ENCODE measurements at regions not wholly inside any gene's neighbourhood (a gene's known extent, or its start where the extent isn't known, plus 50 kb on each side); places are given as distances from the start of the nearest gene placed in this dataset.
"Not testable (repeated sequence)": the region's sequence is repeated elsewhere in the genome, so short reads cannot be mapped to it uniquely, and the experiment has no call there.

DNA sequence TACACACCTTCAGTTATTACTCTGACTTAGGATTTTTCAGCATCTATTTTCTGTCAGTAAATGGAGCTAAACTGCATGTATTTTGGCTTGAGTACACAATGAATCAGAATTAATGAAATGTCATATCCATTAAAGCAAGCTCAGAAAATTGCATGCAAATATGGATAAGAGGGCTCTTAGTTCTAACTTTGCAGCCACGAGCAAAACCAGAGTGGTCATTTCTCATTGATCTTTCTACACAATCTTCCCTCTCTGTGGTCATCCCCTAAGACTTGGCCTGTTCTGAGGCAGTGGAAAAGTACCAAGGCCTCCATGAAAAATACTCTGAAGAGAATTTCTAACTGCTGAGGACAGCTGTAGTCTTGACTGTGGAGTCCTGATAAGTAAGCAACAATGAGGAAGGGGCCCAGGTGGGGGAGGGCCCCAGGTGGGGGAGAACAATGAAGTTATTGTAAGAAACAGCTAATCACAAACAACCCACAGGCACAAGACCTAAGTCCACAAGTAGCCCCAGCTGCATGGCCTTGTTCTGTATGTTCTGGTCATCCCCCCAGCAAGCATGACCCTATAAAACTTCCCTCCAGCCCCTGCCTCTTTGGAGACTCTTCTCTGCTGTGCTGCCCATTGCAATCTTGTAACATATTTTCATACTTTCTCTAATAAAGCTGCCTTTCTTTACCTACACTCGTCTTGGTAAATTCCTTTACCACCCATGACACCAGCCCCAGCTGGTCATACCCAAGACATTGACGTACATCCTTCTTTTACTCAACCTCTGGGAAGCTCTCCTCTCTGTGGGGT is 230.3 kb downstream of the TDRD15 start:
- no peak for DNase-seq

GRCh38 chr2:21356086-21356856 is 232.5 kb downstream of the TDRD15 start:
- DNase-seq = no peak

DNA sequence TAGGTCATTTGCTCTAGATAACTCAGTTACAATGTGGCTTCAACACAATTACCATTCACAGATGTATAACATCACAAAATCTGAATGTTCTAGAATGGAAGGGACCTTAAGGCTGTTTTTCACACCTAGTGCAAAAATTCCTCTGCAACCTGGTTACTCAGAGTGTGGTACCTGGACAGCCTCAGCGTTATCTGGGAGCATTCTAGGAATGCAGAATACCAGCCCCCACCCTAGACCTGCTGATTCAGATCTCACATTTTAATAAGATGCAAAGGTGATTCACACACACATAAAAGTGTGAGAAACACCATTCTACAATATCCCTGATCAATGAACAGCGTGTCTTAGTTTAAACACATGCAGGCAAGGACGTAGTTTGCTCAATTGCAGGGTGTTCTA is 233.1 kb downstream of the TDRD15 start:
- DNase-seq = no peak

DNA sequence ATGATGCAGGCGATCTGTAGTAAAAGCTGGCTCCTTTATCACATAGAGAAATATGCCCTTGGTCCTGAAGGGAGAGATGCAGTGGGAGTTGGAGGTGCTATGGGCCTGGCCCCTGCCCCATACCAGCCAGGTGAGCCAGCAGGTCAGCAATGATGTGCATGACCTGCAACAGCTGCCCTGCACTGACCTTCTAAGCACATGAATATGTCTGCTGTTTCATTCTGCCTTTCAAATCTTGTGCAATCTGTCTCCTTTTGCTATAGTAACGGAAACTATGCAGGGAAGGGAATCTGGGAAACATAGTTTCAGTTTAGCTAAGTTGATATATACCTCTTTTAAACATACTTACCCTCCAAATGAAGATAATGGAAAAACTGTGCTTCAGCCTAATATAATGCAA is 235.2 kb downstream of the TDRD15 start:
- no peak for DNase-seq

DNA sequence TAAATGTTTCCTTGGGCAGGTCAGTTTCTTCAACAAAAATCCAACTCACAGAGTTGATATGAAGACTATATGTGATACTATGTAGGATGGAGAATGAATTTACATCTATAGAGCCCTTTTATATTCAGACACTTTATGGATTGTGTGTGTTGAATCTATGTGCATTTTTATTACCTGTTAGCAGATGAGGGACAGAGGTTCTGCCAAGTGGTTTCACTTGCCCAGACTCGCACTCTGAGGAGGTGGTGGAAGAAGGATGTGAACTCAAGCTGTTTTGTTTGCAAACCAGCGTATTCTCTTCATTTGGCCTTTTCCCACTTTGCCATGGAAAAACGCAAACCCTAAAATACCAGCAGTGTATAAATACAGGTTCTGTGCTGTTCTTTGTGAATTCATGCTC is 237.6 kb downstream of the TDRD15 start:
- DNase-seq = no peak

GRCh38 chr2:21361957-21362486 is 238.3 kb downstream of the TDRD15 start:
- DNase-seq = no peak

DNA sequence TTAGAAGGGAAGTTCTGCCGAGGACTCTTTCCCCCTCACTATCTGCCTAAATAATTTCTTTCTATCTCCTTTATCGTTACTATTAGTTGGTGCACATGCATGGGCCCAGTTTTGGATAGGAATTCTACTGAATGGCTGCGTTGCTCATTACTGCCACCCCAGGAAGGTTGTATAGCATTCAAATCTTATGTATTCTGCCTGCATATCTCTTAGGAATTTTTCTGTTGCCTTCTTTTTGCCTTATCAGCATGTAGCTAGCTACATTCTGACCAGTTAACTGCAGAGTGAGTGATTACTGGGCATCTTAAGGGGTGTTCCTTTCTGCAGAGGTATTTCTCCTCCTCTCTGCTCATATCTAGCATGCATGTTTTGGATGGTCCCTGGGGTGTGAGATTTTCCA is 239.6 kb downstream of the TDRD15 start:
- no peak for DNase-seq

DNA sequence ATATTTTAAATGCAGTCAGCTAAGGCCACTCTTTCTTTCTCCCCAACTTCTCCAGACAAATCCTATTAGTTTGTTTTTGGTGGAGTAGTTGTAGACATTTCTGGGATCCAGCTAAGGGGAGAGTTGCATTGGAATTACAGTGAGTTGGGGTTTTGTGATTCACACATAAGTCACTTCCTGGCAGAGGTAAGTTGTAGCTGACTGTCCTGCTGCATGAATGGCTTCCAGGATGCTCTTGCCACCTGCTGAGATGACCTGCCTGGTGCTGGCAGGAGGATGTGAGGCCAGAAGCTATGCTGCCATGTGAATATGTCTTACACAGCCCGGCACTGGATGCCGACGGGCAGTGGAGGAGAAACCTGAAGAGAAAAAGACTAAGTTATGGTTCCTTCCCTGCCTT is 243.7 kb downstream of the TDRD15 start:
- no peak for DNase-seq

DNA sequence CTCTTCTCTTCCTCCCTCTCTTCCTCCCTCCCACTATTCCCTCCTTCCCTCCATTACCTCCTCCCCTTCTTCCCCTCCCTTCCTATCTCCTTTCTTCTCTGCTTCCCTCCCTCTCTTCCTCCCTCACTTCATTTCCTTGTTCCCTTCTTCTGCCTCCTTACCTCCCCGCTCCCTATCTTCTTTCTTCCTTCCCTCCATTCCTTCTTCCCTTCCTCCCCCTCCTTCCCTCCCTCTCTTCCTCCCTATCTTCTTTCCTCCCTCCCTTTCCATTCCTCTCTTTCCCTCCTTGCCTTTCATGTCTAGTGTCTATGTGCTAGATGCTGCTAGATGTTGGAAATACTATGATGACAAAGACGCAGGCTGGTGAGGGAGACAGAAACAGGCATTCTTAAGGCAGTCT is 246.0 kb downstream of the TDRD15 start:
- no peak for DNase-seq

DNA sequence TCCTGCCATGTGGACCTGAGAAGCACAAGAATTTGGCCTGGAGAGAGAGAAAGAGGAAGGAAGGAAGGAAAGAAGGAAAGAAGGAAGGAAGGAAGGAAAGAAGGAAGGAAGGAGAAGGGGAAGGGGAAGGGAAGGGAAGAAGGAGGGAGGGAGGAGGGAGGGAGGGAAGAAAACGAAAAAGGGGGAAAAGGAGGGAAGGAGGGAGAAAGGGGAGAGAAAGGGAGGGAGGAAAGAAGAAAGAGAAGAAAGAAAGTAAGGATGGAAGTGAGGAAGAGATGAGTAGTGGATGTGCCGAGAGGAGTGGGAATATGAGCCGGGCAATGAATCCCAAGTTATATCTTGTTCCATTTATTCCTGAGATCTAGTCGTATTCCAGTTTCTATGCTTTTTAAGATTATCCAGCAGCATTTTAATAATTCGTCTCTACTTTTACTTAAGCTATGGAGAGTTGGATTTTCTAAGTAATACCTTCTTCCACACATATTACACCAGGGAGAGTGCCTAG is 247.8 kb downstream of the TDRD15 start:
- no peak for DNase-seq

GRCh38 chr2:21372654-21373053 is 248.9 kb downstream of the TDRD15 start:
- no peak for DNase-seq

DNA sequence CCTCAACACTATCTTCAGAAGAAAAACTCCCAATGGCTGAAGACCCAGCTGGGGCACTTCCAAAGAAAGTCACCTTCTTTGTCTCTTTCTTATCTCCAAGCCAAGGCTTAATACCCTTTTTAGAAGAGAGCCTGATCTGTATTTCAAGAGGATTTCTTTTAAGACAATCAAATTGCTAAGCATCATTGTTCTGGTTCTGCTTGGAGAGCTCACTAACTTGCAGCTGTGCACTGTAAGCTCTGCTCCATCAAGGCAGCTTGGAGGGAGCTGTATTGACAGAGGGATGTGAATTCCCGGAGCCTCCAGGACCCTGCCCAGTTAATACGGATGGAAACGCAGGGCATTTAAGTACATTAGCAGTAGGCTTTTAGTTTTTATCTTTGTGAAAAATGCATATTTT is 253.1 kb downstream of the TDRD15 start:
- DNase-seq = no peak

DNA sequence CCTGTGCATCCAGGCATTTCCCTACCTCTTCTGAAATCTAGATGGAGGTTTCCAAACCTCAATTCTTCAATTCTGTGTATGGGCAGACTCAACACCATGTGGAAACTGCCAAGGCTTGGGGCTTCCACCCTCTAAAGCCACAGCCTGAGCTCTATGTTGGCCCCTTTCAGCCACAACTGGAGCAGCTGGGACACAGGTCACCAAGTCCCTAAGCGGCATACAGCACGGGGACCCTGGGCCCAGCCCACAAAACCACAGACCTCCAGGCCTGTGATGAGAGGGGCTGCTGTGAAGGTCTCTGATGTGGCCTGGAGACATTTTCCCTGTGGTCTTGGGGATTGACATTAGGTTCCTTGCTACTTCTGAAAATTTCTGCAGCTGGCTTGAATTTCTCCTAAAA is 255.4 kb downstream of the TDRD15 start:
- no peak for DNase-seq

DNA sequence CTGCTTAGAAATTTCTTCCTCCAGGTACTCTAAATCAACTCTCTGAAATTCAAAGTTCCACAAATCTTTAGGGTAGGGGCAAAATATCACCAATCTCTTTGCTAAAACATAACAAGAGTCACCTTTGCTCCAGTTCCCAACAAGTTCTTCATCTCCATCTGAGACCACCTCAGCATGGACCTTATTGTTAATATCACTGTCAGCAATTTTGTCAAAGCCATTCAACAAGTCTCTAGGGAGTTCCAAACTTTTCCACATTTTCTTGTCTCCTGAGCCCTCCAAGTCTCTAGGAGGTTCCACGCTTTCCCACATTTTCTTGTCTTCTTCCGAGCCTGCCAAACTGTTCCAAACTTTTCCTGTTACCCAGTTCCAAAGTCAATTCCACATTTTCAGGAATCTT is 255.9 kb downstream of the TDRD15 start:
- not testable (repeated sequence) for DNase-seq

GRCh38 chr2:21381421-21381820 is 257.7 kb downstream of the TDRD15 start:
- no peak for DNase-seq

- no peak for DNase-seq
Observed at GRCh38 chr2:21382701-21383520, 259.1 kb downstream of the TDRD15 start.

DNA sequence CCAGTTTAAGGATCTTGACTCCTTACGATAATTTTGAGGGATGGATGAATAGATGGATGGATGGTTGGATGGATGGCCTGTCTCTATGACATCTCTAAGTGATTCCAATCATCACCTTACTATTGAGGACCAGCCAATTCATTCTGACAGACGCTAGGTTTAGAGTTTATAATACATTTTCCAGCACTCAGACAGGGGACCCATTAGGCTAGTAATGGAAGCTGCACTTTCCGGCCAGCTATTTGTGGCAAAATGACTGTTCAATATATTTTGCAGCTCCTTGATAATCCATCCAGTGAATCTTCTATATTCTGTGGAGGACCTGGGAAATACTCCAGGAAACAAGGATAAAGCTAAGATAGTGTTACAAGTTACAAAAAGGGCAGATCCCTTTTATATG is 262.9 kb downstream of the TDRD15 start:
- no peak for DNase-seq

DNA sequence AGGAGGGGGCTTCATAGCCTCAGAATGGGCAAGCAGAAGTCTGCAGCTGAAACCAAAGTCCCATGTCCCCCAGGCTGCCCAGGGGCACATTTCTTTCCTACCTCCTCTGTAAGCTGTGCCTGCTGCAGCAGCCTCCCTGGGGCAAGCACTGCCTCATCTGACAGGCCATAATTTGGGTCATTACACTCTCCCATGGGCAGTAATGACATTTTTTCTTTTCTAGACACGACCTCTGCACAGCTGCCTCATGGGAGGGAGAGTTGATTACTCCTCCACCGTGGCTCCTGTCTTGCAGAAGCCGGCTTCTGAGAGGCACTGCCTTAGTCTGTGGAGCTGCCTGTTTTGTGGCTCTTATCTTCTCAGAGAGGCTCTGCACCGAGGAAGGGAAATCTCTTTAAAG is 268.9 kb downstream of the TDRD15 start:
- DNase-seq = no peak

- no peak for DNase-seq
Observed at GRCh38 chr2:21393173-21393572, 269.4 kb downstream of the TDRD15 start.

- DNase-seq = no peak
Observed at GRCh38 chr2:21395366-21395765, 271.6 kb downstream of the TDRD15 start.

GRCh38 chr2:21396252-21396651 is 272.5 kb downstream of the TDRD15 start:
- no peak for DNase-seq

GRCh38 chr2:21401022-21401698 is 277.4 kb downstream of the TDRD15 start:
- DNase-seq = no peak

DNA sequence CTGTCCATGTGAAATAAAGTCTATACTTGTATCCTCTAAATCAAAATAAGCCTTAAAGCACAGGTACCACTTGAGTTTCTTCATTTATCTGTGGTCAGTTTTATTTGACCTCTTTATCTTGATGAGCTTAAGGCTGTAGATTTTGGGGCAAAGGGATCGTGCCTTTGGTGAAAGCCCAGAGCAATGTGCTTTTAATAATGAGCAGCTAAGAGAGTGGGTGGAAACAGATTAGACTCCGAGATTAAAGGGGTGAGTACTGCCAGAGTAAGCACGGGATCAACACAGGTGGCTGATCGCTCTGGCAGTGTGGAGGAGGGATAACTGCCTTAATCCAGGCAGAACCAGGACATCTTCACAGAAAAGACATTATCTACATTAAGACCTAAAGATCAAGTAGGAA is 280.4 kb downstream of the TDRD15 start:
- DNase-seq = no peak
